NCI-H1048 (cell line): ENCODE measurements at regions not wholly inside any gene's neighbourhood (a gene's known extent, or its start where the extent isn't known, plus 50 kb on each side); places are given as distances from the start of the nearest gene placed in this dataset.

ENCODE experiments used
- DNase-seq: peaks from one replicate; lab custom pipeline; 2025; lab: John Stamatoyannopoulos, UW

DNA sequence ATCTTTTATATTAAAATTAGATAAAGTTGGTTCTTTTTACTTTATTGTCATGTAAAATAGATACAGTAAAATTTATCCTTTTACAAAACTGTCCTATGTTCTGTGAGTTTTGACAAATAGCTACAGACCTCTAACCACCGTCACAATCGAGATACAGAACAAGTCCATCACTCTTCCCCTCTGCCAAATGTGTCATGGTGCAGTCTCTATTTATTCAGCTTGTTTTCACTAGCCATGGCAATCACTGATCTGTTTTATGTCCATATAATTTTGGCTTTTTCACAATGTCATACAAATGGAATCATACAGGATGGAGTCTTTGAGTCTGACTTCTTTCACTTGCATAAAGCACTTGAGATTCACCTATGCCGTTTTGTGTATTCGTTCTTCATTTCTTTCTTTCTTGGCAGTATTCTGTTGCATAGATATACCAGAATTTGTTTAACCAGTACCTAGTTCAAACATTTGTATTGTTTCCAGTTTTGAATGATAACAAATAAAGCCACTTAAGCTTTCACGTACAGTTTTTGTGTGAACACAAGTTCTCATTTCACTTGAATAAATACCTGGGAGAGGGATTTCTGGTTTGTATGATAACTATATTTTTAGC is 273.2 kb upstream of the MPDZ start:
- DNase-seq, result no peak

DNA sequence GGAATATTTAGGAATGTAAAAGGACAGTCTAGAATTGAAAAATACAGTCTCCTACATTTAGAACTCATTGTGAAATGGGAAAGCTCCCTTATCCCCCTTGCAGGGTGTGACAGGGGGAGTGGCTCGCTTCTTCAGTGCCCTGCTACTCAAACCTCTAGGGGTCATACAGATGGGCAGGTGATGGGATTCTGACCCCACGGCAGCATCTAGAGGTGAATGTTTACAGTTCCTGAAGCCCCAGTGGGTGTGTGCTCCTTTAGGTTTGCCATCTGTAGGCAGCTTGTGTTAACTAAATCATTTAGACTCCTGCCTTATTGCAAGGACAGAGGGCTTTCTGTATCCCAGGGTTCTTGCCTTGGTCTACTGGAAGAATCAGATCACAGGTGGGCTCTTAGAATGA is 271.0 kb upstream of the MPDZ start:
- DNase-seq, result no peak

DNA sequence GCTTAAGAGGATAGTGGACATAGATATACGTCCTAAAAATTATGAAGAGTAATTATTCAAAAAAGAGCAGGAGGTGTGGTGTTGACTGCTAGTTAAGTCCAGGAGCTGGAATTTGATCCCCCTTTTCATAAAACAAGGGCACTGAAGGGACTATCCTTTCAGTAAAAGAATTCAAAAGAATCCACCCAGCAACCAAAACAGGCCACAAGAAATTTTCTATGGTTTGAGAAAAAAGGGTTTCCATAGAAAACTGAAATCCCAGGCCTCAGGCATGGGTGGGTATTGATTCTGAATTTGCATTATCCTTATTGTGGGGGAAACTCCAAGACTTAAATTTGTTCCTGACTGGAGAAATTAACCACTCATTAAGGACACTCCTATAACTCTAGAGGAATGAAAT is 269.0 kb upstream of the MPDZ start:
- no peak for DNase-seq

DNA sequence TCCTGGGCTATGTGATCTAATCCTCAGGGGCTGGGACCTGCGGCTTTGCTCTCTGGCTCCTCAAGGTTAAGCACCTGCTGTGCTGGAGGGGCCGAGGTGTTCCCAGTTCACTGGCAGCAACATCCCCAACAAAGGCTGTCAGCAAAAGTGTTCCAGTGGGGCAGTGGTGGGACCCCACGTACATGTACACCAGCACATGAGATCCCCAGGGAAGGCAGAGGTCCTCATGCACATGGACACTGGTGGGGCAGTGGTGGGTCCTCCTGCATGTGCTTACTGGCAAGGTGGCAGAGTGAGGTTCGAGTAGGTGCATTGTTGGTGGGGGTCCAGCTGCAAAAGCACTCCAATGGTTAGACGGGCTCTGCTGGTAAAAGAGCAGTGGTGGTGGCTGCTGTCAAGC is 255.6 kb upstream of the MPDZ start:
- DNase-seq, result no peak

DNA sequence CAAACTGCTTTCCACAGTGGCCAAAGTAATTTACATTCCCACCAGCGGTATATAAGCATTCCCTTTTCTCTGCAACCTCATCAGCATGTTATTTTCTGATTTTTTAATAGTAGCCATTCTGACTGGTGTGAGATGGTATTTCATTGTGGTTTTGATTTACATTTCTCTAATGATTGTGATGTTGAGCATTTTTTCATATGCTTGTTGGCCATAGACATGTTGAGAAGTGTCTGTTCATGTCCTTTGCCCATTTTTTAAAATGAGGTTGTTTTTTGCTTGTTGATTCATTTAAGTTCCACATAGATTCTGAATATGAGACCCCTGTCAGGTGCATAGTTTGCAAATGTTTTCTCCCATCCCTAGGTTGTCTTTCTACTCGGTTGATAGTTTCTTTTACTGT is 254.5 kb upstream of the MPDZ start:
- DNase-seq, result no peak

DNA sequence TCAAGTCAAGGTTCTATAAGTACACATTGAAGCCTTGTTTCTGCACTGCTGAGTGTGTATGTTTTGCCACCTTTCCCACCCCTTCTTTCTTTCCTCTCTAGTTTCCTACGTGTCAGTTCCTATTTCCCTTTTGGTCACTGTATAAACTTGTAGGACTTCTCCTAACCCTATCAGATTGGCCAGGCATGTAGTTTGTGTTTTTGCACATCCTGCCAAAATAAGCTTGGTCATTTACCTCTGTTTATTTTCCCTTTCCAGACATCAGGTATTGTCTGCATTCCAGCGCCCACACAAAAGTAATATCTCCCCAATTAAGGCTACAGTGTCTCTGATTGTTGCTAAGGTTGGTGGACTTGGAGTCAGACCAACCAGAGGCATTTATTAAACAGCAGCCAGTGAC is 252.9 kb upstream of the MPDZ start:
- no peak for DNase-seq

DNA sequence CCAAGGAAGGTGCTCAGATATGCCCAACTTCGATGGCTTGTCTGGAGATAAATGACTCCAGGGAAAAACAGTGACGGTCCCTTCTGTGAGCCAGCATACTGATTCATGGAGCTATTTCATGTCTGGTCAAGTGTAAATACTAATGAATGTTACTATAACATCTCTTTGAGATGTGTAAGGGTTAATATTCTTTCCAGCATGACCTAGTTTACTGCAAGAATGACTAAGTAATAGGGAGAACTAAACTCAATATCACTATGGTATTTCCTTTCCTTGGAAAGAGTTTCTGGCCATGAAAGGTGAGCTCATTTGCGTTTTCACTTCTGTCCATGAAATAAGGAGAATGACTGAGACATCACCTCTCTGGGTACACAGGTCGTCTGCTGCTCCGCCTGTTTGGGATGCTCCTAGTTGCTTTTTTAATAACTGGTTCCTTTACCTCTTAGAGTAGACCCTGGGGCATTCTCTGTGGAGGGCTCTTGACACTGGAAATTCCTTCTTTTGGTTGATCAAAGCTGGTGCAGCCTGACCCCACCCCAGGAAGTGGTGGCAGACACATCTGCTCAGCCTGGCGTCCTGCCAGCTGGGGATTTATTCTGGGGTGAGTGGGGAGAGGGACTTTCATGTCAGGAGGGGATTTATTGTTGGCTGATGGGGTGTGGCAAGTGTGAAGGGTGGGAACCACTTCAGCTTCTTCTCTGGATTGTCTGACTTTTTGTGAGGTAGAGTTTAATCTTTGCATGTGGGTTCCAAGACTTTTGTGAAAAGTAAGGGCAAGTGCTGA is 250.0 kb upstream of the MPDZ start:
- no peak for DNase-seq

DNA sequence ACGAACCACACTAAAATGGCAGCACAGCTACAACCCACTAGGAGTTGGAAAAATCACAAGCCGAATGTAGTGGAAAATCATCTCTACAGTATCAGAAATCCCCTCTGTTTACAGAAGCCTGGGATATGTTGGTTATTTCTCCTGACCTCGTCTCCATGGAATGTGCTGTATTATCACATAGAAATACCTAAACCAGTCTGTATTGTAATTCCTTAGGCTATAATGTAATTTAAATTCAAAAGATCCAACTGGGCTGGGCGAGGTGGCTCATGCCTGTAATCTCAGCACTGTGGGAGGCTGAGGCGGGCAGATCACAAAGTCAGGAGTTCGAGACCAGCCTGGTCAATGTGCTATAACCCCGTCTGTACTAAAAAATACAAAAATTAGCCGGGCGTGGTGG is 244.8 kb upstream of the MPDZ start:
- DNase-seq, result no peak

DNA sequence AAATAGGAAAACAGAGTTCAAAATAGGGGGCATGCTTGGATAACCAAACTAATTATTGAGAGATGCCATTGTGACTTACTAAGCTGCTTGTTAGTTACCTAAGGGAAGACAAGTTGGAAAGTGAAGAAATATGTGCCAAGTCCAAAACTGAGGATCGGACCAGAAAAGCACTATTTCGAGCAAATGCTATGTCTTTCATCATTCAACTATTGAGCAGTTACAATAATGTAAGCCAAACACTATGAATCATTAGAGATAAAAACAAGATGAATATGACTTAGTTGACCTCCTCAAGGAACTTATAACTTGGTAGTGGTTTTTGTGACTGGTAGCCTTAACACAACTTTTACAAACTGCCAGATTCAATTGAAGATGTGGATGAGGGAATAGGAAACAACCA is 240.6 kb upstream of the MPDZ start:
- no peak for DNase-seq

DNA sequence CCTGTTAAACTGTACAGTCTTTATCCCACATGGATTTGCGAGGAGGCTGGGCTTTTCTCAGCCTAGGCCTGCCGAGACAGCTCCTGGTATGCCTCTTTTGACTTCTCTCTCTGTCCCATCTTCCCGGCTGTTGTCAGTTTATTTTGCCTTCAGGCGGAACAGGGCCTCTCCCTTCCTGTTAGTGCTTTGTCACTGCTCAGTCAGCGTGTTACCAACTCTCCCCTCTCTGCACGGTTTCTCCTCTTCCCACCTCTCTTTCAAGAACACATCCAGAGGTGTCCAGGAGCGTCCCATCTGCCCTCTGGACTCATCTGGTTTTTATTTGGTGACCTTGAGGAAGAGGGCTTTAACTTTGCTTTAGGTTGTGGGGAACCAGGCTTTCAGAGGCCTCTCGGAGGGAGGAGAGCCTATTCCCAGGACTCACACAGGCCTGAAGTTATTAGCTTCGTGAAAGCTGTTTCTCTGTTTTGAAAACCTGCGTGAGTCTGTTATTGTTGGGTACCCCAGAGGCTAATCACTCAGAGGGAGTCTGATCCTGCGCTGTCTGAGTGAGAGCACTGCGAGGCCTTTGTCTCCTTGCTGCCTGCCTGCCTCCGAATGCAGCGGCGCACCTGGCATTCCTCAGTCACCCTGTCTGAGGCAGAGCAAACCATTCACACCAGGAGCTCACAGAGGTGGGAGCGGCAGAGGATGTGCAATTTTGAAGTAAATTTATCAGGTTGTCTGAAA is 234.4 kb upstream of the MPDZ start:
- DNase-seq, result no peak

DNA sequence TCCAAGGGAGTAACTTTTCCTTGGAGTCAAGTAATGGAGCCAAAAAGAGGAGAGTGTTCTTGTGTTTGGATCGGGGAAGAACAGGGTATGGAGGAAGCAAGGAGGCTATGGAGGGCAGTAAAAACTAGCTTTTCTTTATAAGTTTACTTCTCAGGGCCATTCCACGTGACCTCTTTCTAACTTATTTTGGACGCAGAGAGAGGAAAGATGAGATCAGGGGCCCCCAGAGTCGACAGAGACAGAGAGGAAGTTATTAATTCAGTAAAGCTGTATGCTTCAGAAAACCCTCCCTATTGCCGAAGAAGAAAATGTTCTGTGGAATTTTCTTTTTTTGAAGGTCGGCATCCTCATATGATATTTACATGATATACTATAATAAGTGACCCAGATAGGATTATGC is 233.8 kb upstream of the MPDZ start:
- no peak for DNase-seq

DNA sequence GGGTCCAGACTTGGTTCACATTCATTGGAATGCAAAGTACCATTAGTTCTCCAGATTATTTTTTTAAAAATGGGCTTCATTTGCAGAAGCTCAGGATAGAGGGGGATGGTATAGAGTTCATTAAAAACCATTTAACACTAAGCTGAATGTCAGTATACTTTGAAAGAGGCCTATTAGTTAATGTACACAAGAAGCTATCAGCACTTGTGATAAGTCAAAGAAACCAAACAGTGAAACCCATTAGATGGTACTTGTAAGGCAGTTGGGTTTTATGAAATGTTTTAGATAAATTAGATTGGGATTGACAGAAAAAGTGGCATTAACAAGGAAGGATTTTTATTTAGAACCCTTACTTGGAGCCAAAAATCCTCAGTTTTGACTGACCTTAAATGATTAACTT is 229.2 kb upstream of the MPDZ start:
- DNase-seq, result no peak

DNA sequence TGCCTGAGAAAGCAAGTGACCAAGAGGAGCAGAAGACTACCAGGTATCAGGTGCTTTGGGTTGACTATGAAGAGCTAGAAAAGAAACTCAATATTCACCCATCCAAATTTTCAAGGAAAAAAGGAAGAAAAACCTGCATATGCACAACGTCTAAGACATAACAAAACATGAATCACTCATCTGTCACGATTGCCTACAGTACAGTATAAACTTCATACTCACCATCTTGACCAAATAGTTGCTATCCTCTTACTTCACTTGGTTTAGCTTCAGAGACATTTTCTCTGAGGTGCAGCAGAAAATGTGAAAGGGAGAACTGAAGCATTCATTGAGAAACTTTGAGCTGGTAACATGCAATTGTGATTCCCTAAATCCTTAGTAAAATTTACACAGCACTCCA is 228.6 kb upstream of the MPDZ start:
- DNase-seq, result no peak

DNA sequence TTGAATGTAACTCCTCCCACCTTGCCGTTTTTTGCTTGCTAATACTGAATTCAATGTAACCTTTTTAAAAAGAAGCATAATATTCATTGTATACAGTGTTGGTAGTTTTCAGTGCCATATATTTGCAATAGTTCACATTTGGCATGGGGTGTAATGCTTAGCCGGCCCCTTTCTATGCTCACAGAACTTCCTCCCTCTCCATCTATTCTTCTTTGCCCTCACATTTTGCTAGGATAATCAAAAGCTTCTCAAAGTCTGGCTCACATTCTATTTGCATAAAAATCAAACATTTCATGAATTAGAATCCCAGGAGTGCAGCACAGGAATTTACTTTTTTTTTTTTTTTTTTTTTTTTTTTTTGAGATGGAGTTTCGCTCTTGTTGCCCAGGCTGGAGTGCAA is 226.3 kb upstream of the MPDZ start:
- no peak for DNase-seq

DNA sequence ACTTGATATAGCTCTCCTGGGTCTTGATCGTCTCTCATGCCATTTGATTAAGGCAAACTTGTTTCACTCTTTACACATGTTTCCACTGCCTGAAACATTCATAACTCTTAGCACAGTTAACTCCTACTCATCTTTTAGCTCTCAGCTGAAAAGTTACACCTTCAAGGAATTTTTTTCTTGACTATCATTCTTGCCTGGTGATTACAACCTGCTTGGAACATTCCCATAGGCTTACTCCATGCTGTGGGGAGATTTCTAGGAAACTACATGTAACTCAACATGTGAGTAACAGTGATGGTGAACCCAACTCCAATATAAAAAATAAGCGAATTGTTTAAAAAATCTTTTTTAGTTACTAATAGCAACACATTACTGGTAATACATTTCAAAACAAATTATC is 224.1 kb upstream of the MPDZ start:
- DNase-seq, result no peak

DNA sequence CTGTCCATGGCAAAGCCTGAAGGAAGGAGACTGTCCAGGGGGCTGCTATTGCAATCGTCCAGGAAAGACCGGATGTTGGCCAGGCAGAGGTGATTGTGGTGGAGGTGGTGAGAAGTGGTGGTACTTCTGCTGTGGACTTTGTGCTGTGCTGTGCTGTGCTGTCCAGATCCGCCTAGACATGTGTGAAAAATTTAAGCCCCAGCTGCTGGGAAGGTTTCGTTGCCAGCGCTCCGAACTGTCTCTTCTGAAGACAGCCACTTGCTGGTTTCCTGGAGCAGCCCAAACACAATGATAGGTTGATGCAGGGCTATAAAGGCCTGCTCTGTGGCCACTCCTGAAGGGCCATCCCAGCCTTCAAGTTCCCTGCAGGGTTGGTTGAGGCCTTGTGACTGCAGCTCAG is 223.0 kb upstream of the MPDZ start:
- DNase-seq, result no peak

DNA sequence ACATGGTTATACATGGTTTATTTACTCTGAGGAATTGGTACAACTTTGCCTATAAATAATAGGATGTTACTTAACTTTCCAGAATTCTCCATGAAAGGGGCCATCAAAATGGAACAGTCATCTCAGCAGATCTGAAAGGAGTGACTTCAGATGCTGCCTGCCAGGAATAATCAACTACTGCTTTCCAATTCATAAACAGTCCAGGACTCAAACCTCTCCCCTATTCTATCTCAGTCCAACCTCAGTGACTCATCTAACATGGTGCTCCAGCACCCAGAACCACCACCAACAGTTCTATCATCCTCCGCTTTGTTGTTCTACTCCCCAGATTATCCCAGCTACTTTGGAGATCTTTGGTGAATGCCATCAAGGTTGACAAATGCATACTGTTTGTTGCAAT is 221.5 kb upstream of the MPDZ start:
- DNase-seq, result no peak

DNA sequence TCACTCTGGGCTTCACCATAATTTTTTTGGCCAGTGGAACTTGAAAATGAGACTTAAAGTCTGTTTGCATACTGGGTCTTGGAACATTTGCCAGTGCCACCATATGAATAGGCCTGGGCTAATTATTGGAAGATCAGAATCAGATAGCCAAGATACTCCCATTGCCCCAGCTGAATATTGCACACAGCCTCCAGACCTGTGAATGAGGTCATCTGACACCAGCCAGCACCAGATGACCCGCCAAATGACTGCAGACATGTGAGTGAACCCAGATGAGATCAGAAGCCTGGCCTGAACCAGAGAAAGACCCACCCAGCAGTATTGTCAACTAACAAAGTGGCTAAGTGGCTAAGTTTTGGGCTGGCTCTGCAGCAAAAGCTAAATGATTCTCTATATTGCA is 220.5 kb upstream of the MPDZ start:
- no peak for DNase-seq

DNA sequence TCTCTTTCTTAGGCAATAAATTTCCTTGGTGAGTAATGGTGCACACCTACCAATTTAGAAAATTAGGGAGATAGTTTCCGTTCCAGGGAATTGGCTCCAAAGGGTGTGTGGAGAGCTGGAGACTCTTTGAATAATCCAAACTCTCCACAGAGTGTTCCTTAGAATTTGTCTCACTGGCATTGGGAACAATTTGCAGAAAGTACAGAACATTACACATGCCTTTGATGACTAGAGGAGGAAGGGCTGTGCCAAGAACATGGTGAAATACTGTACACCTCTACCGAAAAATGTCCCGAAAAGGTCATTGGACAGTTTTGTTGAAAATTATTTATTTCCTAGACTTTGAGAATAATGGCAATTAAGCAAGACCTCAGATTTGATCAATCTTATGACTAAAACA is 214.2 kb upstream of the MPDZ start:
- DNase-seq, result no peak

DNA sequence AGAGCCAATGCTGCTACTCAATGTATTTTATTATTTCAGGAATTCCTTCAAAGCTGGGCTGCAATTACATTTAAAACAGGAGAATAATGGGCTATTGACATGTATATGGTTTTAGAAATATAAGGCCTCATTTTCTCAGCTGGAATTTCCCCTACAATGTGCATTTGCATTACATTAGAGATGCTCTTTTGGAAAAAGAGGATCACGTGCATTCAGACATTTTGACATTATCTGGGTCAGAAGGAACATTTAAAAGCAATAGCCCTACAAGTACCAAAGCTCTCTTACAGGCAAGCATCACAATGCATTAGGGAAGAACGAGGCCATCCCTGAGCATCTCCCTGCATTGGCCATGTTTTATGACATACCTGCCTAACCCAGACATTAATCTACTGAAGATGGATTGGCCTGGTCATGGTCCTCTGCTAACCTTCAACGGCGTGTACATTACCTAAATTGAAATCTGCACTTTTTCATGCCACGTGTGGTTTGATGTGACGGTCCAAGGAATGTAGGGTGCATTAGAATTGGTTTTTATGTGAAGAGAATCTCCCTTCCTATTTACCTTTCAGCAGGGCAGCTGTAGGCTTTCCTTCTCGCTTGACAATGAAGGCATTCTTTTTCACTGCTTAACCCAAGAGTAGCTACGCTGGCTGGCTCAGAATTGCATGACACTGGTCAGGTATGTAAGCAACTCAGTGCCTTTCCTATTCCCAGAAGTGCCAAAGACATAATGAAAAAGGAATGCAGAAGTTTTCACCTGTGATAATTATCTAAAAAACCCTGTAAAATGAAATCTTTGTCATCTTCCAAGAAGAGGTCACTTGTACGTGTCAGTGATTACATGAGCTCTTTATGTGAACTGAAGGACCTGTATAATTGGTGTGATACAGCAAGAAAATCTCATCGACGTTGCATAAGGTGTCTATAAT is 212.3 kb upstream of the MPDZ start:
- no peak for DNase-seq

DNA sequence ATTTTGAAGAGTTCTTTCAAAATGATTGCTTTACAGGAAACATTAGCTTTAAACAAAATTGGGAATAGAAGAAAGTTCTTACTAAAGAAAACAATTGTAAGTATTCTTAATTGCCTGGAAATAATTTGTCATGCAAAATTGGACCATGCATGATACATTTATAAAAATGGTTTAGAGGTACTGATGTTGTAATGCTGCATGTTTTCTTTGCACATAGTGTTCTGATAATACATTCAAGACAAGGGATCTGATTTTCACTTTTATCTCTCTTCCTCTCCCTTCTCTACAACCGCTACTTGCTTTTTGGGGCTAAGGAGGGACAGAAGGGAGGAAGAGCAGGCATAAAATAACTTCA is 211.6 kb upstream of the MPDZ start:
- DNase-seq, result no peak

DNA sequence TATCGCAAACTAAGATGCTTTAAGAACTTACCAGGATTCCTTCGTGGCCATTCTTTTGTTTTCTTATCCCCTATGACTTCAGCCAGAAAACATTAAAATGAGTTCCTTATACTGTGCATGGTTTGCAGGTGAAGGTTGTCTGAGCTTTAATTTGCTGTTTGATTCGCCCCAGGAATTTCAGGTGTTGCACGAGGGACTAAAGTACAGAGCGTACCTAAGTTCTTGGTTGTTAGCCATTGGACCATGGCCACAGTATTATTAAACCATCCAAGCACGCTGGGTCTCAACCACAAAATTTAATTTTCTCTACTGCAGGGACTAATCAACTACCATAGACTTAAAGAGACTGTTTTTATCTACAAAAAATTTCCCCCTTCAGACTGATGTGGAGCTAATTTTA is 208.4 kb upstream of the MPDZ start:
- no peak for DNase-seq

DNA sequence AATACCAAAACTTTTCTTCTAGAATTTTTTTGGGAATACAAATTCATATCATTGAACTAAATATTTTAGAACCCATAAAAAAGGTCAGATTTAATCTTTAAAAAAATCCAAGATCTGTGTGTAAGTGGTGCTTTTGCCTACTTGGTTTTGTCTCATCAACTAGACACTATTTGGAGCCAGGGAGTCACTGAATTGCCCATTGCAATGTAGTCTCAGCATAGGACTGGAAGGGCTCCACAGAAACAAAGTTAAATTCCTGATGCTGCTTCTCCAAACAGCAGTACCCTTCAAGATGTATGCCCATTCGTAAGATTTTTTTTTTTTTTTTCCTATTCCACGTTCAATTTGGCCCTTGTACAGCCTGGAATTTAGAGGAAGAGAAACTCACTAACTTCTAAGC is 208.0 kb upstream of the MPDZ start:
- DNase-seq, result no peak
